ENCODE measurements at regions not wholly inside any gene's neighbourhood (a gene's known extent, or its start where the extent isn't known, plus 50 kb on each side); places are given as distances from the start of the nearest gene placed in this dataset.

DNA sequence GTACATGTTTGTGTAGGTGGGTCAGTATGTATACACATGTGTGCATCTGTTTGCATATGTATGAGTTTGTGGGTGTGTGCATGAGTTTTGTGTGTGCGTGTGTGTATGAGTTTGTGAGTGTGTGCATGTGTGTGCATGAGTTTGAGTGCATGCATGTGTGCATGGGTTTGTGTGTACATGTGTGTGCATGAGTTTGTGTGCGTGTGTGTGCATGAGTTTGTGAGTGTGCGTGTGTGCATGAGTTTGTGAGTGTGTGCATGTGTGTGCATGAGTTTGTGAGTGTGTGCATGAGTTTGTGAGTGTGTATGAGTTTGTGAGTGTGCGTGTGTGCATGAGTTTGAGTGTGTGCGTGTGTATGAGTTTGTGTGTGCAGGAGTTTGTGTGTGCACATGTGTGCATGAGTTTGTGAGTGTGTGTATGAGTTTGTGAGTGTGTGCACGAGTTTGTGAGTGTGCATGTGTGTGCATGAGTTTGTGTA lies 61.5 kb downstream of the FZD10 start:
- Mint-ChIP-seq H3K27me3 (ENCODE audit: low read depth) (peaks cover 36% of the 10 kb centered on the region), H3K27ac (no peak overlapping the region), H3K9me3 (peaks cover 5% of the 10 kb centered on the region), H3K36me3 (ENCODE audit: low read depth) (no peaks in the 10 kb centered on the region), H3K4me1 (peaks cover 11% of the 10 kb centered on the region), H3K4me3 (no peak overlapping the region)
- no peak for TF ChIP-seq CTCF (IDR thresholded peaks at IDR 0.05; ENCODE audit: unreplicated experiment in 3 of 3)

DNA sequence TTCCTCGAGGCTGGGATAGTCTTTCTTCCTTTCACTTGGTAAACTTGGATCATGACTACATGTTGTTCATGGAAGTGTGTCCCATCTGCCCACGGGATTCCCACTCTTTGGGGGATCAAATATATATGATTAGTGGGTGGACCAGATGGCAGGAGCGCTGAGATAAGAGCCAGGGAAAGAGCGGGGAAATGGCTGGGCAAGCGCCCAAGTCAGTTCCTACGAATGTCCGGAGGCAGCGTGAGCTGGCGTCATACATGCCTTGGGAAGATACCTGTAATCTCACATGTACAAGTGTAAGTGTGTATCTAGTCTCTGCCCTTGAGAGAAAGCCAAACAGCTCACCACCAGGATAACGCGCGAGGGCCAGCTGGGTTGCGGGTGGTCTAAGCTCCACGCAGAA lies 62.3 kb downstream of the FZD10 start:
- Mint-ChIP-seq H3K4me1 (peaks cover 11% of the 10 kb centered on the region), H3K27me3 (ENCODE audit: low read depth) (peaks cover 30% of the 10 kb centered on the region), H3K4me3 (no peak overlapping the region), H3K9me3 (peaks cover 13% of the 10 kb centered on the region), H3K27ac (no peak overlapping the region), H3K36me3 (ENCODE audit: low read depth) (peaks cover 2% of the 10 kb centered on the region)
- TF ChIP-seq CTCF (IDR thresholded peaks at IDR 0.05; ENCODE audit: unreplicated experiment in 3 of 3): no peak

DNA sequence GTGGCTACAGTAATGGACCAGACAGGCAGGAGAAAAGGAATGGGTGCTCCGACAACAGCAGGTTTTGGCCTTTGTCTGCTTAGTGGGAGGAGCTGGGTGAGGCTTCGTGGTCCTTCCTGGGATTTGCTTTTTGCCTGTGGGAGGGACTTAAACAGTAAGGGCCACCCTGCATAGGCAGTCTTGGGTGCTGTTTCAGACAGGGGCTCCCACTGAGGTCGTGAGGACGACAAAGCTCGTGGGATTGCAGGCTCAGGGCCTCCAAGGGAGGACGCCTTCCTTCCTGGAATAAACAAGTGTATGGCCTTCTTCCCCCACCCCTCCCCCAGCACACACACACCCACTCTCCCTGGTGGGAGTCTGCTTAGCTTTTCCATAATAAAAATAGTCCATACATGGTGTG lies 63.1 kb downstream of the FZD10 start:
- no peak overlapping the region for H3K4me3 Mint-ChIP-seq
- peaks cover 23% of the 10 kb centered on the region for H3K27me3 Mint-ChIP-seq (ENCODE audit: low read depth)
- H3K36me3 Mint-ChIP-seq (ENCODE audit: low read depth): peaks cover 5% of the 10 kb centered on the region
- H3K27ac Mint-ChIP-seq: no peak overlapping the region
- no peak for TF ChIP-seq CTCF (IDR thresholded peaks at IDR 0.05; ENCODE audit: unreplicated experiment in 3 of 3)
- peaks cover 9% of the 10 kb centered on the region for H3K4me1 Mint-ChIP-seq
- peaks cover 15% of the 10 kb centered on the region for H3K9me3 Mint-ChIP-seq

GRCh38 chr12:130226126-130226525 lies 63.9 kb downstream of the FZD10 start:
- no peak for TF ChIP-seq CTCF (IDR thresholded peaks at IDR 0.05; ENCODE audit: unreplicated experiment in 3 of 3)

DNA sequence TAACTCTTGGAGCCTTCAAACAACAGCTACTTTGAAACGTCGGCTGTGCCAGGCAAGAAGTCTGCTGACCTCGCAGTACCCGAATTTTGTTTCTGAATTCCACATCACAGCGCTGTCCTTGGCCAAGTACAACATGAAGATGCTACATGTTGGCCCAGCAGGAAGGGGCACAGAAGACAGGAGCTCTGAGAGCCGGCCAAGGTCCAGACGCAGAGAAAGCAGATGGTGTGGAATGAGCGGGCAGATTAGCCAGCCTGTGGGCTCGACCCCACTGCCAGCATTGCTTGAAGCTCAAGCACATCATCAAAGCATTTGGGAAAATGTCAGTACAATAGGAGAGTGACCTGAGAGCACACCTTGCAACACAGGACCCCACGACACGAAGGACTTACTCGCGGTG lies 64.5 kb downstream of the FZD10 start:
- peaks cover 25% of the 10 kb centered on the region for H3K9me3 Mint-ChIP-seq
- H3K4me1 Mint-ChIP-seq: no peaks in the 10 kb centered on the region
- H3K36me3 Mint-ChIP-seq (ENCODE audit: low read depth): peaks cover 5% of the 10 kb centered on the region
- peaks cover 9% of the 10 kb centered on the region for H3K27me3 Mint-ChIP-seq (ENCODE audit: low read depth)
- H3K4me3 Mint-ChIP-seq: no peak overlapping the region
- TF ChIP-seq CTCF (IDR thresholded peaks at IDR 0.05; ENCODE audit: unreplicated experiment in 3 of 3): no peak
- no peak overlapping the region for H3K27ac Mint-ChIP-seq

More at GRCh38 chr12:130226126-130226525, 63.9 kb downstream of the FZD10 start:
- Mint-ChIP-seq H3K36me3 (ENCODE audit: low read depth) (peaks cover 5% of the 10 kb centered on the region), H3K9me3 (peaks cover 20% of the 10 kb centered on the region), H3K4me1 (peaks cover 1% of the 10 kb centered on the region), H3K27me3 (ENCODE audit: low read depth) (peaks cover 15% of the 10 kb centered on the region), H3K27ac (no peak overlapping the region), H3K4me3 (no peak overlapping the region)

DNA sequence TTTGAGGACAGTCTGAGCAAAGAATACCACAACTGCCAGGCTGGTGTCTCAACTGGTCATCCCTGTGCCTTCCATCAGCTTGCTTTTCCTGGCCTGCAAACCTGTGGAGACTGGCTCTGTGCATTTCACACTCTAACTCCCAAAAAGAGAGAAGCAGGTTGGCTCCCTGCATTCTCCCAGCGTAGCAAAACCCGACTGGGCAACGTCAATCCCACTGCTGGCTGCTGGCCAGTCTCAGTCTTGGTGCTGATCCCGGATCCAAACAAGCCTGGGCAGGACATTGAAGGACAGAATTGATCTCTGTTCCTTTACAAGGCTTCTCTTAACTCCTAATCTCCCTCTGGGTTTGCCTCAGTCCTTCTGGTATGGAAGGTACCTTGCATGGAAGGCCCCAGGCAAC lies 65.4 kb downstream of the FZD10 start:
- Mint-ChIP-seq H3K4me1 (no peaks in the 10 kb centered on the region), H3K36me3 (ENCODE audit: low read depth) (peaks cover 5% of the 10 kb centered on the region), H3K27ac (no peak overlapping the region), H3K27me3 (ENCODE audit: low read depth) (peaks cover 12% of the 10 kb centered on the region), H3K9me3 (peaks cover 34% of the 10 kb centered on the region), H3K4me3 (no peak overlapping the region)
- no peak for TF ChIP-seq CTCF (IDR thresholded peaks at IDR 0.05; ENCODE audit: unreplicated experiment in 3 of 3)

All from nephron (organoid).